HEK293T (cell line): ENCODE measurements at regions not wholly inside any gene's neighbourhood (a gene's known extent, or its start where the extent isn't known, plus 50 kb on each side); places are given as distances from the start of the nearest gene placed in this dataset.

Experiments used
- BHLHE40 ChIP-seq: fragments of 450-650 bp; IDR thresholded peaks from 2 replicates; pipeline ENCODE4 v1.6.1; 2016; ENCODE audit warnings: mild to moderate bottlenecking, moderate library complexity, borderline replicate concordance
- CTBP1 ChIP-seq: fragments of 450-650 bp; IDR thresholded peaks from 2 replicates; pipeline ENCODE4 v1.6.1; 2016; ENCODE audit warnings: borderline replicate concordance
- ELF4 ChIP-seq: fragments of 450-650 bp; IDR thresholded peaks from 2 replicates; pipeline ENCODE4 v1.6.1; 2017; ENCODE audit warnings: antibody characterized with exemption
- FOXK2 ChIP-seq: fragments of 450-650 bp; IDR thresholded peaks from 2 replicates; pipeline ENCODE4 v1.6.1; 2016; ENCODE audit warnings: mild to moderate bottlenecking
- FOXM1 ChIP-seq: fragments of 450-650 bp; IDR thresholded peaks from 2 replicates; pipeline ENCODE4 v1.6.1; 2017; ENCODE audit warnings: mild to moderate bottlenecking, borderline replicate concordance
- HDGF ChIP-seq: fragments of 450-650 bp; IDR thresholded peaks from 2 replicates; pipeline ENCODE4 v1.6.1; 2017; ENCODE audit warnings: antibody characterized with exemption, borderline replicate concordance
- L3MBTL2 ChIP-seq: fragments of 450-650 bp; conservative IDR thresholded peaks from 2 replicates; pipeline ENCODE4 v1.6.1; 2016; ENCODE audit warnings: mild to moderate bottlenecking
- NFRKB ChIP-seq: fragments of 450-650 bp; IDR thresholded peaks from 2 replicates; pipeline ENCODE4 v1.6.1; 2016; ENCODE audit warnings: mild to moderate bottlenecking, moderate library complexity
- SP1 ChIP-seq: fragments of 450-650 bp; IDR thresholded peaks from 2 replicates; pipeline ENCODE4 v1.6.1; 2017
- SUZ12 ChIP-seq: fragments of 450-650 bp; IDR thresholded peaks from 2 replicates; pipeline ENCODE4 v1.6.1; 2016; ENCODE audit warnings: mild to moderate bottlenecking
- TARDBP ChIP-seq: fragments of 450-650 bp; IDR thresholded peaks from 2 replicates; pipeline ENCODE4 v1.6.1; 2016
- ZNF384 ChIP-seq: fragments of 450-650 bp; IDR thresholded peaks from 2 replicates; pipeline ENCODE4 v1.6.1; 2016
- TF ChIP-seq, protein P1 (sequence below): fragments of 450-650 bp; IDR thresholded peaks from 2 replicates; pipeline ENCODE4 v1.6.1; 2016

DNA sequence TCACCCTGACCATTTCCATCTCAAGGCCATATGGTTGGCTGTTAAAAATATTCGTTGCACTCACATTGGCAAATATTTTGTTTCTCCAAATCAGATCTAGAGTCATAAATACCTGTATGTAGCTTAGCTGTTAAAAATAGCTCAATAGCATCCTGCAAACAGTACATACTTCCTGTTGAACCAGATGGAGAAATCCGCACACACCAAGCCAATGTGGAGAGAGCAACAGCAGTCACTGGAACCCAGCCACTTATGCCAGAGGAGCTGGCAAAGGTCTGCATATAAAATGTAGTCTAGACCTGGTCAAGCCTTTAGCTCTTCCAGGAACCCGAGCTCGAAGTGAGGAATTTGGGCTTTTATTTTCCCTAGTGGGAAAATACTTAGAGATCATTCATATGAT lies 146.4 kb upstream of the KCNJ16 start:
- TF ChIP-seq HDGF, result no peak
- no peak for TF ChIP-seq FOXK2
- no peak for TF ChIP-seq CTBP1
- TF ChIP-seq SUZ12, result no peak
- no peak for TF ChIP-seq SP1
- no peak for TF ChIP-seq ZNF384
- TF ChIP-seq, protein P1, sequence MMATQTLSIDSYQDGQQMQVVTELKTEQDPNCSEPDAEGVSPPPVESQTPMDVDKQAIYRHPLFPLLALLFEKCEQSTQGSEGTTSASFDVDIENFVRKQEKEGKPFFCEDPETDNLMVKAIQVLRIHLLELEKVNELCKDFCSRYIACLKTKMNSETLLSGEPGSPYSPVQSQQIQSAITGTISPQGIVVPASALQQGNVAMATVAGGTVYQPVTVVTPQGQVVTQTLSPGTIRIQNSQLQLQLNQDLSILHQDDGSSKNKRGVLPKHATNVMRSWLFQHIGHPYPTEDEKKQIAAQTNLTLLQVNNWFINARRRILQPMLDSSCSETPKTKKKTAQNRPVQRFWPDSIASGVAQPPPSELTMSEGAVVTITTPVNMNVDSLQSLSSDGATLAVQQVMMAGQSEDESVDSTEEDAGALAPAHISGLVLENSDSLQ, result no peak
- TF ChIP-seq BHLHE40, result no peak
- no peak for TF ChIP-seq ELF4
- TF ChIP-seq FOXM1, result no peak
- no peak for TF ChIP-seq TARDBP
- TF ChIP-seq L3MBTL2, result no peak
- no peak for TF ChIP-seq NFRKB
